H1 (cell line): ENCODE measurements at regions not wholly inside any gene's neighbourhood (a gene's known extent, or its start where the extent isn't known, plus 50 kb on each side); places are given as distances from the start of the nearest gene placed in this dataset.

ENCODE experiments used
- BCL11A ChIP-seq, 2 experiments: IDR thresholded peaks; one replicate each; pipeline ENCODE4 v1.6.1; 2011; ENCODE audit warnings: low read depth in 2 of 2, low read length in 2 of 2, mild to moderate bottlenecking in 2 of 2
- CHD7 ChIP-seq: fragments of 300-600 bp; sonication (generic); IDR thresholded peaks from 2 replicates; pipeline ENCODE4 v1.7.1; 2012; ENCODE audit warnings: low read length, moderate library complexity, mild to moderate bottlenecking, inconsistent platforms; ENCODE audit not compliant: insufficient replicate concordance
- CTBP2 ChIP-seq: IDR thresholded peaks from 2 replicates; pipeline ENCODE4 v1.7.0; 2011; ENCODE audit warnings: borderline replicate concordance, mild to moderate bottlenecking, moderate library complexity, mixed read lengths, low read length; ENCODE audit not compliant: insufficient read depth, insufficient read length
- E2F6 ChIP-seq: IDR thresholded peaks from 2 replicates; pipeline ENCODE4 v1.6.1; 2012; ENCODE audit warnings: inconsistent platforms
- FOSL1 ChIP-seq: IDR thresholded peaks from 2 replicates; pipeline ENCODE4 v1.6.1; 2011; ENCODE audit warnings: mild to moderate bottlenecking, low read depth, low read length, moderate library complexity; ENCODE audit not compliant: insufficient read depth
- GTF2F1 ChIP-seq: IDR thresholded peaks from 2 replicates; pipeline ENCODE4 v1.6.1; 2012; ENCODE audit warnings: low read depth, low read length, improper control_type of control experiment, borderline replicate concordance
- MAX ChIP-seq: IDR thresholded peaks from 2 replicates; pipeline ENCODE4 v1.6.1; 2012; ENCODE audit warnings: inconsistent platforms
- SIN3A ChIP-seq, 2 experiments: IDR thresholded peaks in 1 of 2; conservative IDR thresholded peaks in 1 of 2; 2 replicates each; pipeline ENCODE4 v1.6.1; 2011 to 2012; ENCODE audit warnings: low read length in 2 of 2, improper control_type of control experiment in 1 of 2, low read depth in 1 of 2, mild to moderate bottlenecking in 1 of 2
- SRF ChIP-seq: IDR thresholded peaks from 2 replicates; pipeline ENCODE4 v1.6.1; 2011; ENCODE audit warnings: mild to moderate bottlenecking, low read depth, low read length, moderate library complexity
- TAF1 ChIP-seq: IDR thresholded peaks from 2 replicates; pipeline ENCODE4 v1.6.1; 2011; ENCODE audit warnings: mild to moderate bottlenecking, low read depth, low read length
- TEAD4 ChIP-seq: IDR thresholded peaks from 2 replicates; pipeline ENCODE4 v1.6.1; 2012; ENCODE audit warnings: low read depth, low read length, inconsistent platforms, mixed read lengths

- TF ChIP-seq CHD7 (no peak), FOSL1 (no peak), TAF1 (no peak), SRF (no peak), CTBP2 (no peak), MAX (no peak), GTF2F1 (no peak), BCL11A (IDR thresholded peaks at IDR 0.05; ENCODE audit: low read depth in 2 of 2, low read length in 2 of 2) (no peak), E2F6 (no peak), SIN3A (conservative IDR thresholded peaks at IDR 0.05 in 1 of 2, IDR thresholded peaks at IDR 0.05 in 1 of 2; ENCODE audit: low read depth in 1 of 2, low read length in 2 of 2) (no peak), TEAD4 (no peak)
Observed at GRCh38 chr20:50389438-50389807, 120.8 kb upstream of the PTPN1 start (continued).
